ENCODE measurements at regions not wholly inside any gene's neighbourhood (a gene's known extent, or its start where the extent isn't known, plus 50 kb on each side); places are given as distances from the start of the nearest gene placed in this dataset.

DNA sequence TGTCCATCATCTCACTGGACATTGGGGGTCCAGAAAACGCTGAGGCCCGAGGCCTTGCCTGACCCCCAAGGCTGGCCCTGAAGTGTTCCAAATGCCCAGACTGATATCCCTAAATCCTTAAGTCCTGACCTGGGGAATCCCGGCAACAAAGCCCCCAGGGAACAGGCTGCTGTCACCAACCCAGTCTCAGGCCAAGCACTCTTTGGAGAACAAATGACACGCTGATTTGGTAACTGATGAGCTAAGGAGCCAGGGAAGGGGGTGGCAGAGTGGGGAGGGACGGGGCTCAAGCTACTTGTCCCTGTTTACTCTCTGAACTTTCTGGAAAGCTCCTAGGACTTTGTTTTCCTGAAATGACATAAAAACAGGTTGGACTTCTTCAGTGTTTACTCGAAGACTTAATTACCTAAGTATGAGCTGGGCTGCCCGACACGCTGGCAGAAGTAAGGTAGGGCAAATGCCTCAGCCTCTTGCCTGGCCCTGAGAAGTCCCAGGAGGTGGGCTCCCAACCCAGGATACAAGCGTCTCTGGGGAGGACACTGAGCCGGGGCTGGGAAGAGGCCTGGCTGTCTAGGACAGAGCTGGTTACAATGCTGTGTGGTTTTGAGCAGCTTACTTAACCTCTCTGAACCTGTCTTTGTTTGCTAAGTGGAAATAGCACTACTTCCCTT lies 105.5 kb upstream of the GLI2 start (continued):
- TF ChIP-seq CUX1 (CRISPR knock-in tag; IDR thresholded peaks at IDR 0.05) (no peak), RBM25 (IDR thresholded peaks at IDR 0.05; ENCODE audit: low read depth, low read length, severe bottlenecking) (peak; percentile 75)

GRCh38 chr2:120631236-120631635 lies 104.4 kb upstream of the GLI2 start:
- CTCF ChIA-PET (ENCODE audit: low intra/inter-chr PET ratio), result no interaction called here
- WGBS (ENCODE audit: insufficient coverage, low coverage, missing lambda C conversion rate), result 2% methylated on average over 4 of the region's 4 CpGs
- BruUV-seq (replicated peaks), result no TSS peak
- TF ChIP-seq MLX (CRISPR knock-in tag; conservative IDR thresholded peaks at IDR 0.05) (no peak), ZFX (CRISPR knock-in tag; IDR thresholded peaks at IDR 0.05) (no peak), CEBPZ (IDR thresholded peaks at IDR 0.05; ENCODE audit: borderline replicate concordance, low read depth, low read length) (no peak)
- TF ChIP-seq, protein P1, sequence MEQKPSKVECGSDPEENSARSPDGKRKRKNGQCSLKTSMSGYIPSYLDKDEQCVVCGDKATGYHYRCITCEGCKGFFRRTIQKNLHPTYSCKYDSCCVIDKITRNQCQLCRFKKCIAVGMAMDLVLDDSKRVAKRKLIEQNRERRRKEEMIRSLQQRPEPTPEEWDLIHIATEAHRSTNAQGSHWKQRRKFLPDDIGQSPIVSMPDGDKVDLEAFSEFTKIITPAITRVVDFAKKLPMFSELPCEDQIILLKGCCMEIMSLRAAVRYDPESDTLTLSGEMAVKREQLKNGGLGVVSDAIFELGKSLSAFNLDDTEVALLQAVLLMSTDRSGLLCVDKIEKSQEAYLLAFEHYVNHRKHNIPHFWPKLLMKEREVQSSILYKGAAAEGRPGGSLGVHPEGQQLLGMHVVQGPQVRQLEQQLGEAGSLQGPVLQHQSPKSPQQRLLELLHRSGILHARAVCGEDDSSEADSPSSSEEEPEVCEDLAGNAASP (IDR thresholded peaks at IDR 0.05), result no peak

More at GRCh38 chr2:120631236-120631635, 104.4 kb upstream of the GLI2 start:
- no peaks in the 10 kb centered on the region for H3K9me3 ChIP-seq (replicated peaks; ENCODE audit: control insufficient read depth, insufficient read depth, low read depth, low read length)
- H4K20me1 ChIP-seq (replicated peaks; ENCODE audit: control insufficient read depth, insufficient read depth, low read length), result no peaks in the 10 kb centered on the region
- intact Hi-C loops (cut with micrococcal nuclease), result no loop called here
- no peak overlapping the region for H2AFZ ChIP-seq (ENCODE audit: low read depth, low read length)
- H3K9me1 ChIP-seq (ENCODE audit: control insufficient read depth, insufficient read depth, low read length), result no peaks in the 10 kb centered on the region
- H3K4me3 ChIP-seq, result no peak overlapping the region
- H3K27ac ChIP-seq (ENCODE audit: extremely low read depth, low read depth, low read length), result no peak overlapping the region
- peak overlapping the region in 1 of 2 experiments; percentile 45; a peak in 2 of 4 replicates for H3K9ac ChIP-seq (ENCODE audit: insufficient read depth in 1 of 2, low read depth in 2 of 2, low read length in 2 of 2)
- DNase-seq (ENCODE audit: extremely low read depth in 1 of 4, low spot score in 3 of 4), result no peak
- POLR2A ChIA-PET, result no interaction called here
- no peaks in the 10 kb centered on the region for H3K79me2 ChIP-seq (ENCODE audit: control insufficient read depth, insufficient read depth, low read length)
- ATAC-seq, result no peak
- no peaks in the 10 kb centered on the region for H3K4me1 ChIP-seq (replicated peaks in 1 of 2; ENCODE audit: control insufficient read depth in 2 of 2, insufficient read depth in 2 of 2, low read length in 2 of 2)
- H3K27me3 ChIP-seq (ENCODE audit: control insufficient read depth in 2 of 2, insufficient read depth in 2 of 2, low read length in 2 of 2), result peaks cover 5 to 39% of the 10 kb centered on the region in 2 experiments; a peak in 3 of 5 replicates
- in situ Hi-C loops (cut with MboI), result no loop called here
- no peak for FAIRE-seq
- H3K4me2 ChIP-seq (ENCODE audit: insufficient read depth, low read length), result no peak overlapping the region
- no peaks in the 10 kb centered on the region for H3K36me3 ChIP-seq (ENCODE audit: control insufficient read depth, insufficient read depth, low read length)
